ENCODE measurements at regions not wholly inside any gene's neighbourhood (a gene's known extent, or its start where the extent isn't known, plus 50 kb on each side); places are given as distances from the start of the nearest gene placed in this dataset.

- no peak for DNase-seq (ENCODE audit: low read depth, low spot score)
- H3K4me3 ChIP-seq, result no peak overlapping the region
- no peaks in the 10 kb centered on the region for H3K27me3 ChIP-seq (replicated peaks in 1 of 2; ENCODE audit: control insufficient read depth in 2 of 2, insufficient read depth in 2 of 2, low read length in 1 of 2)
- ChIA-PET POLR2A (no interaction called here), CTCF (no interaction called here), RAD21 (ENCODE audit: unreplicated experiment) (no interaction called here), SMC1A (ENCODE audit: uncharacterized antibody, unreplicated experiment) (no interaction called here)
- no peak overlapping the region for H3K9ac ChIP-seq (ENCODE audit: control insufficient read depth, insufficient read depth, low read length)
- H3K4me2 ChIP-seq (ENCODE audit: control insufficient read depth, insufficient read depth), result no peak overlapping the region
- no TSS peak for BruUV-seq (replicated peaks)
- H4K20me1 ChIP-seq (ENCODE audit: control insufficient read depth, insufficient read depth), result no peaks in the 10 kb centered on the region
- 11% methylated on average over 1 of the region's 1 CpG for WGBS (ENCODE audit: insufficient coverage, insufficient replicate concordance, low lambda C conversion rate, missing lambda C conversion rate)
- H3K9me3 ChIP-seq (replicated peaks; ENCODE audit: control insufficient read depth, insufficient read depth, low read length), result no peaks in the 10 kb centered on the region; the same call in 2 of the 3 replicates
- TF ChIP-seq MTA3 (IDR thresholded peaks at IDR 0.05; ENCODE audit: borderline replicate concordance, low read length) (no peak), MEF2B (IDR thresholded peaks at IDR 0.05; ENCODE audit: partially characterized antibody, poor library complexity, severe bottlenecking) (no peak), IRF4 (IDR thresholded peaks at IDR 0.05; ENCODE audit: low read depth, low read length) (no peak), SIX5 (IDR thresholded peaks at IDR 0.05; ENCODE audit: low read depth, low read length, severe bottlenecking) (no peak), POU2F2 (IDR thresholded peaks at IDR 0.05; ENCODE audit: borderline replicate concordance, low read depth, low read length) (no peak), RUNX3 (IDR thresholded peaks at IDR 0.05; ENCODE audit: low read length) (no peak), YY1 (IDR thresholded peaks at IDR 0.05; ENCODE audit: low read depth, low read length) (no peak)
- no peak overlapping the region for H3K27ac ChIP-seq (ENCODE audit: control insufficient read depth, insufficient read depth)
- no peak for ATAC-seq
- FAIRE-seq, result no peak
- H3K79me2 ChIP-seq (ENCODE audit: control insufficient read depth, insufficient read depth, low read length), result no peaks in the 10 kb centered on the region
- intact Hi-C loops (cut with micrococcal nuclease; ENCODE audit: unreplicated experiment) (no loop called here), in situ Hi-C loops (cut with MboI) (no loop called here)
- no peak overlapping the region for H2AFZ ChIP-seq (ENCODE audit: control insufficient read depth, low read depth, low read length)
- H3K4me1 ChIP-seq (ENCODE audit: control insufficient read depth, insufficient read depth, low read length), result no peaks in the 10 kb centered on the region
- no peaks in the 10 kb centered on the region for H3K36me3 ChIP-seq (ENCODE audit: control insufficient read depth in 2 of 2, insufficient read depth in 2 of 2, low read length in 1 of 2)
Observed at GRCh38 chr13:18992791-18993190, 188.8 kb downstream of the TUBA3C start.

- no peaks in the 10 kb centered on the region; the same call in 2 of the 3 replicates for H3K9me3 ChIP-seq (replicated peaks; ENCODE audit: control insufficient read depth, insufficient read depth, low read length)
- POLR2A ChIA-PET, result no interaction called here
- H3K36me3 ChIP-seq (ENCODE audit: control insufficient read depth in 2 of 2, insufficient read depth in 2 of 2, low read length in 1 of 2), result no peaks in the 10 kb centered on the region
- in situ Hi-C loops (cut with MboI) (no loop called here), intact Hi-C loops (cut with micrococcal nuclease; ENCODE audit: unreplicated experiment) (no loop called here)
- DNase-seq (ENCODE audit: low read depth, low spot score), result no peak
- H3K9ac ChIP-seq (ENCODE audit: control insufficient read depth, insufficient read depth, low read length), result no peak overlapping the region
- CTCF ChIA-PET, result no interaction called here
- no peaks in the 10 kb centered on the region for H3K27me3 ChIP-seq (replicated peaks in 1 of 2; ENCODE audit: control insufficient read depth in 2 of 2, insufficient read depth in 2 of 2, low read length in 1 of 2)
- no peak for FAIRE-seq
- WGBS (ENCODE audit: insufficient coverage, insufficient replicate concordance, low lambda C conversion rate, missing lambda C conversion rate), result 49% methylated on average over 2 of the region's 2 CpGs
- no peak overlapping the region for H2AFZ ChIP-seq (ENCODE audit: control insufficient read depth, low read depth, low read length)
- no peaks in the 10 kb centered on the region for H4K20me1 ChIP-seq (ENCODE audit: control insufficient read depth, insufficient read depth)
- RAD21 ChIA-PET (ENCODE audit: unreplicated experiment), result no interaction called here
- TF ChIP-seq MEF2A (IDR thresholded peaks at IDR 0.05; ENCODE audit: insufficient read depth, low read depth, low read length) (no peak), IRF4 (IDR thresholded peaks at IDR 0.05; ENCODE audit: low read depth, low read length) (no peak), ZNF622 (IDR thresholded peaks at IDR 0.05) (no peak), ZZZ3 (IDR thresholded peaks at IDR 0.05; ENCODE audit: control insufficient read depth, insufficient read length, low read depth) (no peak), NRF1 (conservative IDR thresholded peaks at IDR 0.05; ENCODE audit: low read depth, low read length) (no peak), ASH2L (IDR thresholded peaks at IDR 0.05; ENCODE audit: borderline replicate concordance, low read depth) (no peak), ZBED1 (IDR thresholded peaks at IDR 0.05; ENCODE audit: borderline replicate concordance) (no peak), CREB1 (IDR thresholded peaks at IDR 0.05; ENCODE audit: low read depth) (no peak), NKRF (conservative IDR thresholded peaks at IDR 0.05) (no peak)
- TF ChIP-seq, protein P1, sequence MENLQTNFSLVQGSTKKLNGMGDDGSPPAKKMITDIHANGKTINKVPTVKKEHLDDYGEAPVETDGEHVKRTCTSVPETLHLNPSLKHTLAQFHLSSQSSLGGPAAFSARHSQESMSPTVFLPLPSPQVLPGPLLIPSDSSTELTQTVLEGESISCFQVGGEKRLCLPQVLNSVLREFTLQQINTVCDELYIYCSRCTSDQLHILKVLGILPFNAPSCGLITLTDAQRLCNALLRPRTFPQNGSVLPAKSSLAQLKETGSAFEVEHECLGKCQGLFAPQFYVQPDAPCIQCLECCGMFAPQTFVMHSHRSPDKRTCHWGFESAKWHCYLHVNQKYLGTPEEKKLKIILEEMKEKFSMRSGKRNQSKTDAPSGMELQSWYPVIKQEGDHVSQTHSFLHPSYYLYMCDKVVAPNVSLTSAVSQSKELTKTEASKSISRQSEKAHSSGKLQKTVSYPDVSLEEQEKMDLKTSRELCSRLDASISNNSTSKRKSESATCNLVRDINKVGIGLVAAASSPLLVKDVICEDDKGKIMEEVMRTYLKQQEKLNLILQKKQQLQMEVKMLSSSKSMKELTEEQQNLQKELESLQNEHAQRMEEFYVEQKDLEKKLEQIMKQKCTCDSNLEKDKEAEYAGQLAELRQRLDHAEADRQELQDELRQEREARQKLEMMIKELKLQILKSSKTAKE (IDR thresholded peaks at IDR 0.05; ENCODE audit: low read depth, poor library complexity, severe bottlenecking), result no peak
- H3K4me3 ChIP-seq, result no peak overlapping the region
- H3K79me2 ChIP-seq (ENCODE audit: control insufficient read depth, insufficient read depth, low read length), result no peaks in the 10 kb centered on the region
- H3K4me1 ChIP-seq (ENCODE audit: control insufficient read depth, insufficient read depth, low read length), result no peaks in the 10 kb centered on the region
- SMC1A ChIA-PET (ENCODE audit: uncharacterized antibody, unreplicated experiment), result no interaction called here
- BruUV-seq (replicated peaks), result no TSS peak
- H3K27ac ChIP-seq (ENCODE audit: control insufficient read depth, insufficient read depth), result no peak overlapping the region
- ATAC-seq, result no peak
- no peak overlapping the region for H3K4me2 ChIP-seq (ENCODE audit: control insufficient read depth, insufficient read depth)
Observed at GRCh38 chr13:18991060-18991459, 190.6 kb downstream of the TUBA3C start.

Data from GM12878 (cell line).